ENCODE measurements at regions not wholly inside any gene's neighbourhood (a gene's known extent, or its start where the extent isn't known, plus 50 kb on each side); places are given as distances from the start of the nearest gene placed in this dataset.
"Not testable (repeated sequence)": the region's sequence is repeated elsewhere in the genome, so short reads cannot be mapped to it uniquely, and the experiment has no call there.

DNA sequence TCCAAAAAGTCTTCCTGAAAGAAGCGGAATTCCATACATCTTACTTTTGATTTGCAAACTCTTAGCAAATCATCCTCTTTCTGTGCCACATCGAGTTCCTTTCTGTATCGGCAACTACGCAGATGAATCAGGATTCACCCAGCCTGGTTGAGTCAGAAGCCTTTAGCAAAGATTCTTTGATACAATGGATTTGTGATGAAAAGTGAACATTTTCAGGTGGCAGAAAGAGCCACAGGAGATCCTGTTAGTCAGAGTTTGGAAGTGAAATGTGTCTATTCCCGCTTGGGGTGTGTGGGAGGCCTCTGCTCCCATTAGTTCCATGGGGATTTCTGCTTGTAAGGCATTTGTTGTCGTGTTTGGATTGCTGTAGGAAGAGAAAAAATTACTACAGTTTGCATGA, 351.8 kb upstream of the WWC1 start (continued):
- TF ChIP-seq, protein P1, sequence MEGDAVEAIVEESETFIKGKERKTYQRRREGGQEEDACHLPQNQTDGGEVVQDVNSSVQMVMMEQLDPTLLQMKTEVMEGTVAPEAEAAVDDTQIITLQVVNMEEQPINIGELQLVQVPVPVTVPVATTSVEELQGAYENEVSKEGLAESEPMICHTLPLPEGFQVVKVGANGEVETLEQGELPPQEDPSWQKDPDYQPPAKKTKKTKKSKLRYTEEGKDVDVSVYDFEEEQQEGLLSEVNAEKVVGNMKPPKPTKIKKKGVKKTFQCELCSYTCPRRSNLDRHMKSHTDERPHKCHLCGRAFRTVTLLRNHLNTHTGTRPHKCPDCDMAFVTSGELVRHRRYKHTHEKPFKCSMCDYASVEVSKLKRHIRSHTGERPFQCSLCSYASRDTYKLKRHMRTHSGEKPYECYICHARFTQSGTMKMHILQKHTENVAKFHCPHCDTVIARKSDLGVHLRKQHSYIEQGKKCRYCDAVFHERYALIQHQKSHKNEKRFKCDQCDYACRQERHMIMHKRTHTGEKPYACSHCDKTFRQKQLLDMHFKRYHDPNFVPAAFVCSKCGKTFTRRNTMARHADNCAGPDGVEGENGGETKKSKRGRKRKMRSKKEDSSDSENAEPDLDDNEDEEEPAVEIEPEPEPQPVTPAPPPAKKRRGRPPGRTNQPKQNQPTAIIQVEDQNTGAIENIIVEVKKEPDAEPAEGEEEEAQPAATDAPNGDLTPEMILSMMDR (IDR thresholded peaks at IDR 0.05; ENCODE audit: low read depth, low read length, missing input control): no peak
- TF ChIP-seq YY1 (IDR thresholded peaks at IDR 0.05) (no peak), HNF4G (IDR thresholded peaks at IDR 0.05) (no peak), FOXA1 (IDR thresholded peaks at IDR 0.05) (no peak), ZBTB33 (IDR thresholded peaks at IDR 0.05) (no peak)

GRCh38 chr5:167940911-167941310, 350.5 kb upstream of the WWC1 start:
- DNase-seq (ENCODE audit: low spot score): no peak
- H3K27me3 ChIP-seq (ENCODE audit: control insufficient read depth in 4 of 4, insufficient read depth in 4 of 4, low read length in 3 of 4): no peaks in the 10 kb centered on the region
- H3K9me3 ChIP-seq (ENCODE audit: control insufficient read depth in 4 of 4, low read length in 3 of 4): no peaks in the 10 kb centered on the region
- TF ChIP-seq ZBTB33 (IDR thresholded peaks at IDR 0.05) (no peak), GABPA (IDR thresholded peaks at IDR 0.05 in 1 of 2, conservative IDR thresholded peaks at IDR 0.05 in 1 of 2) (no peak), YY1 (IDR thresholded peaks at IDR 0.05) (no peak), MAX (IDR thresholded peaks at IDR 0.05) (no peak), RAD21 (IDR thresholded peaks at IDR 0.05) (no peak), EGR1 (IDR thresholded peaks at IDR 0.05; ENCODE audit: low read depth in 2 of 2) (no peak), FOXA2 (IDR thresholded peaks at IDR 0.05) (no peak)
- TF ChIP-seq, protein P2, sequence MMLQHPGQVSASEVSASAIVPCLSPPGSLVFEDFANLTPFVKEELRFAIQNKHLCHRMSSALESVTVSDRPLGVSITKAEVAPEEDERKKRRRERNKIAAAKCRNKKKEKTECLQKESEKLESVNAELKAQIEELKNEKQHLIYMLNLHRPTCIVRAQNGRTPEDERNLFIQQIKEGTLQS (IDR thresholded peaks at IDR 0.05): no peak
- H3K36me3 ChIP-seq (ENCODE audit: control insufficient read depth in 4 of 4, insufficient read depth in 3 of 4, low read depth in 1 of 4, low read length in 3 of 4): no peaks in the 10 kb centered on the region
- no peaks in the 10 kb centered on the region for H3K4me1 ChIP-seq (ENCODE audit: control insufficient read depth in 4 of 4, insufficient read depth in 4 of 4, low read length in 3 of 4)
- WGBS: 81% methylated on average over 3 of the region's 3 CpGs
- no peak overlapping the region for H3K27ac ChIP-seq (ENCODE audit: low read depth in 1 of 2, low read length in 2 of 2)
- no peak overlapping the region for H3K4me3 ChIP-seq (ENCODE audit: low read depth in 1 of 3, low read length in 3 of 3)
- no peak overlapping the region for H3K9ac ChIP-seq (ENCODE audit: low read depth in 1 of 2, low read length in 2 of 2)

DNA sequence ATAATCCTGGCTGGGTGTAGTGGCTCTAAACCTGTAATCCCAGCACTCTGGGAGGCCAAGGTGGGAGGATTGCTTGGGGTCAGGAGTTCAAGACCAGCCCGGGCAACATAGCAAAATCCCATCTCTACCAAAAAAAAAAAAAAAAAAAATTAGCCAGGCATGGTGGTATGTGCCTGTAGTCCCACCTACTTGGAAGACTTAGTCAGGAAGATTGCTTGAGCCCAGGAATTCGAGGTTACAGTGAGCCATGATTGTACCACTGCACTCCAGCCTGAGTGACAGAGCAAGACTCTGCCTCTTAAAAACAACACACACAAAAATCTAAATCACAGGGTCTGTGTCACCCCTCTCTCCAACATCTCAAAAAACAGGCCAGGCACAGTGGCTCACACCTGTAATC, 349.9 kb upstream of the WWC1 start:
- 70% methylated on average over 2 of the region's 2 CpGs for WGBS
- H3K9me3 ChIP-seq (ENCODE audit: control insufficient read depth in 4 of 4, low read length in 3 of 4); H3K27ac ChIP-seq (ENCODE audit: low read depth in 1 of 2, low read length in 2 of 2); H3K9ac ChIP-seq (ENCODE audit: low read depth in 1 of 2, low read length in 2 of 2); H3K4me1 ChIP-seq (ENCODE audit: control insufficient read depth in 4 of 4, insufficient read depth in 4 of 4, low read length in 3 of 4); DNase-seq (ENCODE audit: low spot score); H3K36me3 ChIP-seq (ENCODE audit: control insufficient read depth in 4 of 4, insufficient read depth in 3 of 4, low read depth in 1 of 4, low read length in 3 of 4); H3K27me3 ChIP-seq (ENCODE audit: control insufficient read depth in 4 of 4, insufficient read depth in 4 of 4, low read length in 3 of 4); H3K4me3 ChIP-seq (ENCODE audit: low read depth in 1 of 3, low read length in 3 of 3): not testable (repeated sequence)

All from liver (tissue), 8 donors.